ENCODE measurements at regions not wholly inside any gene's neighbourhood (a gene's known extent, or its start where the extent isn't known, plus 50 kb on each side); places are given as distances from the start of the nearest gene placed in this dataset.
"Not testable (repeated sequence)": the region's sequence is repeated elsewhere in the genome, so short reads cannot be mapped to it uniquely, and the experiment has no call there.

GRCh38 chr7:29649876-29650275 lies 86.2 kb downstream of the PRR15 start:
- DNase-seq, result no peak

GRCh38 chr7:29651477-29651876 lies 87.8 kb downstream of the PRR15 start:
- DNase-seq, result no peak

- no peak for DNase-seq
These were observed 88.9 kb downstream of the PRR15 start for GRCh38 chr7:29652556-29652955.

GRCh38 chr7:29654340-29654739 lies 90.7 kb downstream of the PRR15 start:
- DNase-seq, result not testable (repeated sequence)

- DNase-seq, result no peak
These were observed 93.7 kb downstream of the PRR15 start for GRCh38 chr7:29657288-29657687.

- DNase-seq, result no peak
These were observed 94.2 kb downstream of the PRR15 start for GRCh38 chr7:29657856-29658255.

- DNase-seq, result not testable (repeated sequence)
These were observed 95.6 kb downstream of the PRR15 start for GRCh38 chr7:29659213-29659612.

- not testable (repeated sequence) for DNase-seq
These were observed 99.3 kb downstream of the PRR15 start for GRCh38 chr7:29662899-29663298.

GRCh38 chr7:29664999-29665398 lies 101.4 kb downstream of the PRR15 start:
- DNase-seq, result not testable (repeated sequence)

GRCh38 chr7:29667096-29667669 lies 103.5 kb downstream of the PRR15 start:
- not testable (repeated sequence) for DNase-seq

GRCh38 chr7:29671286-29671685 lies 107.7 kb downstream of the PRR15 start:
- DNase-seq, result not testable (repeated sequence)

GRCh38 chr7:29673635-29674034 lies 110.0 kb downstream of the PRR15 start:
- DNase-seq, result not testable (repeated sequence)

- not testable (repeated sequence) for DNase-seq
These were observed 111.0 kb downstream of the PRR15 start for GRCh38 chr7:29674626-29675025.

- not testable (repeated sequence) for DNase-seq
These were observed 113.6 kb downstream of the PRR15 start for GRCh38 chr7:29677254-29677653.

GRCh38 chr7:29679963-29680362 lies 116.3 kb downstream of the PRR15 start:
- DNase-seq, result not testable (repeated sequence)

- not testable (repeated sequence) for DNase-seq
These were observed 117.0 kb downstream of the PRR15 start for GRCh38 chr7:29680601-29681000.

GRCh38 chr7:29684151-29684786 lies 120.6 kb downstream of the PRR15 start:
- peak; percentile 3 for DNase-seq

GRCh38 chr7:29684787-29685650 lies 121.3 kb upstream of the WIPF3 start:
- peak; percentile 33 for DNase-seq

- not testable (repeated sequence) for DNase-seq
These were observed 120.5 kb upstream of the WIPF3 start for GRCh38 chr7:29685651-29686271.

- not testable (repeated sequence) for DNase-seq
These were observed 115.8 kb upstream of the WIPF3 start for GRCh38 chr7:29690510-29690909.

- not testable (repeated sequence) for DNase-seq
These were observed 109.9 kb upstream of the WIPF3 start for GRCh38 chr7:29696402-29696801.

- not testable (repeated sequence) for DNase-seq
These were observed 106.6 kb upstream of the WIPF3 start for GRCh38 chr7:29699723-29700122.

- not testable (repeated sequence) for DNase-seq
These were observed 104.8 kb upstream of the WIPF3 start for GRCh38 chr7:29701540-29701939.
